Spleen (tissue), 11 donors: ENCODE measurements at regions not wholly inside any gene's neighbourhood (a gene's known extent, or its start where the extent isn't known, plus 50 kb on each side); places are given as distances from the start of the nearest gene placed in this dataset.

Source experiments
- DNase-seq: peaks from one replicate; pipeline ENCODE4 v3.0.0-alpha.2; 2020
- H3K27ac ChIP-seq, 8 donors: fragments of 200-600 bp; sonication (generic) in 7 of 8; 1 replicate in 4 of 8; 2 replicates in 4 of 8; pipeline versions ENCODE4 v1.5.0 to v1.8.0; 2016 to 2021; ENCODE audit warnings: inconsistent platforms in 4 of 8, mild to moderate bottlenecking in 4 of 8, moderate library complexity in 1 of 8
- H3K27me3 ChIP-seq, 7 donors: fragments of 200-600 bp; sonication (generic) in 6 of 7; replicated peaks in 1 of 7; 1 replicate in 4 of 7; 2 replicates in 3 of 7; pipeline versions ENCODE4 v1.5.0 to v1.8.0; 2016 to 2021; ENCODE audit warnings: inconsistent platforms in 3 of 7, mild to moderate bottlenecking in 1 of 7
- H3K36me3 ChIP-seq, 6 donors: fragments of 200-600 bp; sonication (generic) in 5 of 6; 1 replicate in 4 of 6; 2 replicates in 2 of 6; pipeline versions ENCODE4 v1.5.0 to v1.8.0; 2016 to 2021; ENCODE audit warnings: inconsistent platforms in 2 of 6
- H3K4me1 ChIP-seq, 6 donors: fragments of 200-600 bp; sonication (generic) in 5 of 6; 1 replicate in 3 of 6; 2 replicates in 3 of 6; pipeline versions ENCODE4 v1.5.0 to v1.8.0; 2016 to 2021; ENCODE audit warnings: inconsistent platforms in 3 of 6
- H3K4me3 ChIP-seq, 8 donors: fragments of 200-600 bp; sonication (generic) in 7 of 8; 1 replicate in 4 of 8; 2 replicates in 4 of 8; pipeline versions ENCODE4 v1.5.0 to v1.8.0; 2016 to 2021; ENCODE audit warnings: inconsistent platforms in 4 of 8, mild to moderate bottlenecking in 4 of 8, moderate library complexity in 2 of 8
- H3K9me3 ChIP-seq, 8 donors: fragments of 200-600 bp; sonication (generic) in 7 of 8; 1 replicate in 4 of 8; 2 replicates in 4 of 8; pipeline versions ENCODE4 v1.5.0 to v1.8.0; 2016 to 2021; ENCODE audit warnings: inconsistent platforms in 4 of 8
- CTCF ChIP-seq, 11 experiments: fragments of 200-600 bp in 7 of 11; fragments of 450-650 bp in 4 of 11; sonication (generic) in 4 of 11; IDR thresholded peaks in 8 of 11; conservative IDR thresholded peaks in 3 of 11; 1 replicate in 7 of 11; 2 replicates in 4 of 11; pipeline versions ENCODE4 v1.4.0 to v1.8.0; 2016 to 2021; ENCODE audit warnings: antibody characterized with exemption in 11 of 11, inconsistent platforms in 4 of 11, mild to moderate bottlenecking in 1 of 11
- POLR2A ChIP-seq, 3 donors: fragments of 450-650 bp; IDR thresholded peaks; one replicate each; pipeline ENCODE4 v1.5.1; 2017; ENCODE audit warnings: antibody characterized with exemption in 3 of 3, mild to moderate bottlenecking in 1 of 3
- POLR2AphosphoS5 ChIP-seq, 3 donors: sonication (generic); formaldehyde crosslinking; IDR thresholded peaks; one replicate each; pipeline ENCODE4 v1.5.1; 2017; ENCODE audit warnings: antibody characterized with exemption in 3 of 3
- WGBS, 5 donors: extraction: QIAGEN DNeasy Blood & Tissue Kit in 3 of 5; methylation state at CpG; one replicate each; pipeline versions ENCODE4 v1.1.5 to v1.1.7; 2013 to 2018; 5-methylcytosine and 5-hydroxymethylcytosine counted together
- intact Hi-C: fragments of 100-400 bp; cut with DNase I; formaldehyde crosslinking; loops from one replicate; pipeline ENCODE4 v1.15.0; 2023; ENCODE audit warnings: low total_unique reads
- donor health status: healthy with polysubstance abuse.
- donor health status: DM: no; HTN: no; CAD: no; lungs with moderate emphysema.
- donor health status: DM: no; HTN: no; CAD: no.
- donor health status: Bipolar disorder and iron deficiency.
- donor health status: healthy.
- donor health status: DM: no; HTN: no; CAD: no.
- donor health status: DM: yes; HTN: yes; CAD: no.

- no peaks in the 10 kb centered on the region for H3K9me3 ChIP-seq
- H3K27ac ChIP-seq, result no peak overlapping the region
- TF ChIP-seq POLR2AphosphoS5 (IDR thresholded peaks at IDR 0.05) (no peak), POLR2A (IDR thresholded peaks at IDR 0.05) (no peak), CTCF (IDR thresholded peaks at IDR 0.05 in 8 of 11, conservative IDR thresholded peaks at IDR 0.05 in 3 of 11) (no peak)
- H3K27me3 ChIP-seq, result no peaks in the 10 kb centered on the region
- no peaks in the 10 kb centered on the region for H3K36me3 ChIP-seq
- WGBS, 5 donors, result 76 to 88% (median 84%) methylated on average over 4 of the region's 4 CpGs
- H3K4me1 ChIP-seq, result peaks cover 5 to 22% (median 9%) of the 10 kb centered on the region in 6 donors
- no peak overlapping the region for H3K4me3 ChIP-seq
- DNase-seq, result no peak
- intact Hi-C loops, result no loop called here
Observed at GRCh38 chr1:182200025-182200812, 138.7 kb upstream of the ZNF648 start.

- H3K4me3 ChIP-seq, result no peak overlapping the region
- no peaks in the 10 kb centered on the region for H3K27me3 ChIP-seq
- peaks cover 5 to 24% (median 9%) of the 10 kb centered on the region in 6 donors for H3K4me1 ChIP-seq
- H3K27ac ChIP-seq, result peak overlapping the region in 5 of 8 donors; percentile 66 to 75 (median 68)
- DNase-seq, result no peak
- TF ChIP-seq POLR2A (IDR thresholded peaks at IDR 0.05) (no peak), CTCF (IDR thresholded peaks at IDR 0.05 in 8 of 11, conservative IDR thresholded peaks at IDR 0.05 in 3 of 11) (peak in 6 of 11 experiments; percentile 11 to 42 (median 34))
- no peaks in the 10 kb centered on the region for H3K36me3 ChIP-seq
- H3K9me3 ChIP-seq, result no peaks in the 10 kb centered on the region
- intact Hi-C loops, result no loop called here
- WGBS, 5 donors, result 69 to 82% (median 79%) methylated on average over 4 of the region's 4 CpGs
Observed at GRCh38 chr1:182198006-182198605, 136.6 kb upstream of the ZNF648 start.

GRCh38 chr1:182196897-182197870, 135.7 kb upstream of the ZNF648 start:
- 40 to 67% (median 46%) methylated on average over 7 of the region's 7 CpGs for WGBS, 5 donors
- DNase-seq, result no peak
- intact Hi-C loops, result no loop called here

GRCh38 chr1:182195733-182196132, 134.2 kb upstream of the ZNF648 start:
- no peak overlapping the region for H3K27ac ChIP-seq
- H3K9me3 ChIP-seq, result no peaks in the 10 kb centered on the region
- H3K4me1 ChIP-seq, result peaks cover 5 to 37% (median 9%) of the 10 kb centered on the region in 6 donors
- H3K36me3 ChIP-seq, result no peaks in the 10 kb centered on the region
- intact Hi-C loops, result no loop called here
- no peaks in the 10 kb centered on the region for H3K27me3 ChIP-seq
- WGBS, 5 donors, result 66 to 88% (median 82%) methylated on average over 1 of the region's 1 CpG
- no peak for TF ChIP-seq POLR2AphosphoS5 (IDR thresholded peaks at IDR 0.05)
- TF ChIP-seq CTCF (IDR thresholded peaks at IDR 0.05 in 8 of 11, conservative IDR thresholded peaks at IDR 0.05 in 3 of 11), result no peak
- TF ChIP-seq POLR2A (IDR thresholded peaks at IDR 0.05), result no peak
- no peak overlapping the region for H3K4me3 ChIP-seq
- no peak for DNase-seq

More at GRCh38 chr1:182196897-182197870, 135.7 kb upstream of the ZNF648 start:
- TF ChIP-seq POLR2A (IDR thresholded peaks at IDR 0.05) (no peak), POLR2AphosphoS5 (IDR thresholded peaks at IDR 0.05) (peak in 1 of 3 donors; percentile 45)
- H3K36me3 ChIP-seq, result no peaks in the 10 kb centered on the region
- H3K4me1 ChIP-seq, result peaks cover 5 to 32% (median 9%) of the 10 kb centered on the region in 6 donors
- no peaks in the 10 kb centered on the region for H3K27me3 ChIP-seq
- no peak overlapping the region for H3K4me3 ChIP-seq
- H3K9me3 ChIP-seq, result no peaks in the 10 kb centered on the region
- H3K27ac ChIP-seq, result peak overlapping the region in 6 of 8 donors; percentile 48 to 75 (median 68)
